ENCODE measurements at regions not wholly inside any gene's neighbourhood (a gene's known extent, or its start where the extent isn't known, plus 50 kb on each side); places are given as distances from the start of the nearest gene placed in this dataset.

GRCh38 chr16:52948946-52949345 lies 103.8 kb downstream of the CHD9NB start (continued):
- TF ChIP-seq ZNF462 (CRISPR knock-in tag; IDR thresholded peaks at IDR 0.05), result no peak
- no peak for TF ChIP-seq EZH2 (IDR thresholded peaks at IDR 0.05; ENCODE audit: low read depth, unreplicated experiment)

- Histone ChIP-seq H3K4me1 (ENCODE audit: insufficient read depth) (no peaks in the 10 kb centered on the region), H3F3A (replicated peaks; ENCODE audit: low read depth) (no peaks in the 10 kb centered on the region), H3K4me2 (no peak overlapping the region), H3K27ac (ENCODE audit: low read depth) (no peak overlapping the region), H3K27me3 (ENCODE audit: insufficient read depth) (no peaks in the 10 kb centered on the region), H3K36me3 (ENCODE audit: insufficient read depth) (no peaks in the 10 kb centered on the region), H2AFZ (no peak overlapping the region), H3K9me2 (ENCODE audit: insufficient read depth) (no peaks in the 10 kb centered on the region), H3K79me2 (replicated peaks; ENCODE audit: insufficient read depth) (no peaks in the 10 kb centered on the region), H3K4me3 (no peak overlapping the region), H4K20me1 (replicated peaks; ENCODE audit: insufficient read depth) (no peaks in the 10 kb centered on the region)
- no peak for DNase-seq (ENCODE audit: low spot score)
- no peak overlapping the region for H3K27ac Mint-ChIP-seq
- ATAC-seq, result no peak
- peaks cover 3% of the 10 kb centered on the region; the same call in 1 of the 3 replicates for H3K36me3 Mint-ChIP-seq (ENCODE audit: low read depth)
- H3K9me3 Mint-ChIP-seq, result peaks cover 8% of the 10 kb centered on the region; the same call in 2 of the 3 replicates
- no peaks in the 10 kb centered on the region for H3K27me3 Mint-ChIP-seq (ENCODE audit: insufficient read depth, low read depth, poor library complexity)
- no peak overlapping the region for H3K4me3 Mint-ChIP-seq
- no peaks in the 10 kb centered on the region for H3K4me1 Mint-ChIP-seq
- TF ChIP-seq ETS1 (IDR thresholded peaks at IDR 0.05) (no peak), POLR2AphosphoS5 (IDR thresholded peaks at IDR 0.05; ENCODE audit: low read depth) (no peak), STAT1 (IDR thresholded peaks at IDR 0.05; ENCODE audit: unreplicated experiment) (no peak), JUNB (IDR thresholded peaks at IDR 0.05; ENCODE audit: unreplicated experiment) (no peak), NANOG (IDR thresholded peaks at IDR 0.05; ENCODE audit: borderline replicate concordance) (no peak), EZH2phosphoT487 (IDR thresholded peaks at IDR 0.05; ENCODE audit: unreplicated experiment) (no peak), CREB1 (CRISPR knock-in tag; IDR thresholded peaks at IDR 0.05; ENCODE audit: low read depth) (no peak), ZNF114 (CRISPR knock-in tag; IDR thresholded peaks at IDR 0.05) (no peak), EZH2 (IDR thresholded peaks at IDR 0.05; ENCODE audit: low read depth, unreplicated experiment) (no peak), ZNF331 (CRISPR knock-in tag; IDR thresholded peaks at IDR 0.05; ENCODE audit: low read depth) (no peak)
These were observed 120.4 kb downstream of the CHD9NB start for GRCh38 chr16:52932321-52932720.

Data from GM23338 (cell line).